ENCODE measurements at regions not wholly inside any gene's neighbourhood (a gene's known extent, or its start where the extent isn't known, plus 50 kb on each side); places are given as distances from the start of the nearest gene placed in this dataset.

DNA sequence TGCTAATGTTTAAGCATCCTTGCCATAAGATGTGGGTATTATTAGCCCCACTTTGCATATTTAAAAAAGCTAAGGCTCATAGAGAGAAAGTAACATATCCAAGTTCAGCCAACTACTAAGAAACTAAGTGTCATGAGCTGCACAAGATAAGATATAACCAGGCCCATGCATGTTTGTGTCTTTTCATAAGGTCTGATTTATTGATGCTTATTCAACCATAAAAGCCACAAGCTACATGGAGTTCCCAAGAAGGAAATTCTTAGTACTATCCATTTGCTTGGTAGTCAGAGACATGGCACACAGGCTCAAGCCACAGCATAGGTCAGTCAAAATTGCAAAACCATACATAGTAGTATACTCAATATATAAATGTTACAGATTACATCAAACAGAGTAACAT lies 488.5 kb downstream of the SOX6 start:
- TF ChIP-seq POLR2AphosphoS5 (IDR thresholded peaks at IDR 0.05) (no peak), POLR2A (IDR thresholded peaks at IDR 0.05) (no peak), EP300 (IDR thresholded peaks at IDR 0.05) (no peak)
- TF ChIP-seq, protein P1, sequence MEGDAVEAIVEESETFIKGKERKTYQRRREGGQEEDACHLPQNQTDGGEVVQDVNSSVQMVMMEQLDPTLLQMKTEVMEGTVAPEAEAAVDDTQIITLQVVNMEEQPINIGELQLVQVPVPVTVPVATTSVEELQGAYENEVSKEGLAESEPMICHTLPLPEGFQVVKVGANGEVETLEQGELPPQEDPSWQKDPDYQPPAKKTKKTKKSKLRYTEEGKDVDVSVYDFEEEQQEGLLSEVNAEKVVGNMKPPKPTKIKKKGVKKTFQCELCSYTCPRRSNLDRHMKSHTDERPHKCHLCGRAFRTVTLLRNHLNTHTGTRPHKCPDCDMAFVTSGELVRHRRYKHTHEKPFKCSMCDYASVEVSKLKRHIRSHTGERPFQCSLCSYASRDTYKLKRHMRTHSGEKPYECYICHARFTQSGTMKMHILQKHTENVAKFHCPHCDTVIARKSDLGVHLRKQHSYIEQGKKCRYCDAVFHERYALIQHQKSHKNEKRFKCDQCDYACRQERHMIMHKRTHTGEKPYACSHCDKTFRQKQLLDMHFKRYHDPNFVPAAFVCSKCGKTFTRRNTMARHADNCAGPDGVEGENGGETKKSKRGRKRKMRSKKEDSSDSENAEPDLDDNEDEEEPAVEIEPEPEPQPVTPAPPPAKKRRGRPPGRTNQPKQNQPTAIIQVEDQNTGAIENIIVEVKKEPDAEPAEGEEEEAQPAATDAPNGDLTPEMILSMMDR (IDR thresholded peaks at IDR 0.05), result no peak
- H3K27me3 ChIP-seq, result no peaks in the 10 kb centered on the region
- intact Hi-C loops (cut with DNase I), result no loop called here
- no peak overlapping the region for H3K27ac ChIP-seq
- no peak overlapping the region for H3K4me3 ChIP-seq
- H3K4me1 ChIP-seq, result peaks cover 0 to 7% (median 0%) of the 10 kb centered on the region in 4 donors
- no peaks in the 10 kb centered on the region for H3K36me3 ChIP-seq
- DNase-seq, result no peak
- no peaks in the 10 kb centered on the region for H3K9me3 ChIP-seq

DNA sequence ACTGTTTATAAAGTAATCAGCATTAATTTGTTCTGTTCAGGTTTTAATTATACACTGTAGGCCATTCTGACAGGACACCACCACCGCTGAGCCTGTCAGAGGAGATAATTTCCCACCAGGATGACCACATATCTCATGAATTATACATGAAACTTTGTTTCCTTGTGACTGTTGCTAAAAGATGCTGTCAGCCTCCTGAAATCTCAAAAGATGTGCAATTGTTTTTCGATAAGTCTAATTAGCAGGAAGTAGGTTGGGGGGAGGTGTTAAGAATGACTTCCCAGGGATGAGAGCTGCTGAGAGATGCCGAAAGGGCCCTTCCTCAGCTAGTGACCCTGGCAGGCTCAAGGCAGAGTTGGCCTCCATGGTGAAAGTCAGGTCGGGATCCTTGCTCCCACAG lies 485.4 kb downstream of the SOX6 start:
- WGBS, 2 donors, result 80 to 83% methylated on average over 4 of the region's 4 CpGs
- DNase-seq, result no peak
- Histone ChIP-seq H3K36me3 (no peaks in the 10 kb centered on the region), H3K4me1 (peaks cover 0 to 7% (median 0%) of the 10 kb centered on the region in 4 donors), H3K9me3 (no peaks in the 10 kb centered on the region), H3K4me3 (no peak overlapping the region), H3K27me3 (no peaks in the 10 kb centered on the region), H3K27ac (no peak overlapping the region)
- intact Hi-C loops (cut with DNase I), result no loop called here
- TF ChIP-seq EP300 (IDR thresholded peaks at IDR 0.05) (no peak), POLR2A (IDR thresholded peaks at IDR 0.05) (no peak), POLR2AphosphoS5 (IDR thresholded peaks at IDR 0.05) (no peak)
- TF ChIP-seq, protein P1 (IDR thresholded peaks at IDR 0.05), result no peak

DNA sequence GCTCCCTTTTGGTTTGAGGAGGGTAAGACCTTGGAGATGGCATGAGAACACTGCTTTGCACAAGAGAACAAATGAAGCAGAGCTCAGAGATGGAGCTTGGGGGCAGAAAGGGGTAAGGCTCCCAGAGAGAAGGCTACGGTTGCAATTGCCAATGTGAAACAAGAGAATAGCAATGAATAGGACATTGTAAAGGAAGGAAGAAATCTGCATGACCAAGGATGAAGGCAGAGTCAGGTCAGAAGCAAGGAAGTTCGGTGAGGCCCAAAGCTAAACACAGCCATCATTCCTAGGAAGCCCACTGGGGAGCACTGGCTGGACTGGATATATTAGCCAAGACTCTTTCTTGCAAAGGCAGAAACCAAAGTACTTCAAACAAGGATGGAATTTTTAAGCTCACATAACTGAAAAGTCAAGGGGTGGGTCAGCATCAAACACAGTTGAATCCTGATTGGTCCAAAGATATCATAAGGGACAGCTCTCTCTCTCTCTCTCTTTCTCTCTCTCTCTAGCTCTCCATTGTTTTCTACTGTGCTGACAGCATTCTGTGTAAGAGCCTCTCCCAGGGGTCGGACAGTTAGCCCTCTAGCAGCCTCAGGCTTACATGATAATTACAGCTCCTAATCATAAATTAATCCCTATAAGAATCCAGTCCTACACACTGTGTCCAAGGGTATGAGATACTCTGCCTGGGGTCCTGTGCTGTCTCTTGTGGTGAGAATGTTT lies 484.3 kb downstream of the SOX6 start:
- intact Hi-C loops (cut with DNase I), result no loop called here
- DNase-seq, result no peak
- no peak overlapping the region for H3K27ac ChIP-seq
- 89 to 93% methylated on average over 3 of the region's 3 CpGs for WGBS, 2 donors
- H3K36me3 ChIP-seq, result no peaks in the 10 kb centered on the region
- no peaks in the 10 kb centered on the region for H3K9me3 ChIP-seq
- peaks cover 0 to 7% (median 0%) of the 10 kb centered on the region in 4 donors for H3K4me1 ChIP-seq
- peaks cover 0 to 2% (median 0%) of the 10 kb centered on the region in 3 donors for H3K27me3 ChIP-seq
- TF ChIP-seq, protein P1 (IDR thresholded peaks at IDR 0.05), result no peak
- TF ChIP-seq POLR2A (IDR thresholded peaks at IDR 0.05) (no peak), EP300 (IDR thresholded peaks at IDR 0.05) (no peak), POLR2AphosphoS5 (IDR thresholded peaks at IDR 0.05) (no peak)
- no peak overlapping the region for H3K4me3 ChIP-seq

DNA sequence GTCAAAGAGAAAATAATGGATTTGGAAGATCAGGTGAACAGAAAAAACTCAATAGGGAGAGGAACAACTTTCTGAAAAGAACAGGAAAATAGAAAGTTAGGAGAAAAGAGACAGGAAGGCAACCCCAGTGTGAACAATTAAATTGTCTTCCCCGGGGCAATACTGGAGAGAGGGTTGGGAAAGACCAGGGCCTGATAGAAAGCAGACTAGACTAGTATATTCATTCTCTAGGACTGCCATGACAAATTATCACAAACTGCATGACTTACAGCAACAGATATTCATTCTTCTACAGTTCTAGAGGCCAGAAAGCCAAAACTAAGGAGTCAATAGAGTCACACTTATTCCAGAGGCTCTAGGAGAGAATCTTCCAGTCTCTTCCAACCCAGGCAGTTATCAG lies 482.8 kb downstream of the SOX6 start:
- no peaks in the 10 kb centered on the region for H3K36me3 ChIP-seq
- 67 to 71% methylated on average over 1 of the region's 1 CpG for WGBS, 2 donors
- intact Hi-C loops (cut with DNase I), result no loop called here
- H3K9me3 ChIP-seq, result no peaks in the 10 kb centered on the region
- H3K27ac ChIP-seq, result no peak overlapping the region
- peaks cover 0 to 7% (median 0%) of the 10 kb centered on the region in 4 donors for H3K4me1 ChIP-seq
- TF ChIP-seq, protein P1 (IDR thresholded peaks at IDR 0.05), result no peak
- TF ChIP-seq POLR2A (IDR thresholded peaks at IDR 0.05) (no peak), EP300 (IDR thresholded peaks at IDR 0.05) (no peak), POLR2AphosphoS5 (IDR thresholded peaks at IDR 0.05) (no peak)
- no peak for DNase-seq
- no peak overlapping the region for H3K4me3 ChIP-seq
- H3K27me3 ChIP-seq, result peaks cover 0 to 5% (median 0%) of the 10 kb centered on the region in 3 donors

DNA sequence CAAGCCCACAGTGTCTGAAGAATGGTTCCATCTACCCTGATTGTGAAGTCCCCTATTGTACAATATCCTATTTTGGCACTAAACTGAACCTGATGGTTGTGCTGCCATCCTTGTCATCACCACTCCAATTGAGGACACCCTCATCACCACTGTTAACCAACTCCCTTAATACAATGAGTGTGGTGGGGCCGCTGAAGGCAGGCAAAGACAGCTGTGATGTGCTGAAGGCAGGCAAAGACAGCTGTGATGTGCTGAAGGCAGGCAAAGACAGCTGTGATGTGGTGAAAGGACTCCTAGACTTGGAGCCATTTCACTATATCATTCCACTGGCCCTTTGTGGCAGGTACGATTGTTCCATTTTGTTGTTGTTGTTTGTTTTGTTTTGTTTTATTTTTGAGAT lies 481.6 kb downstream of the SOX6 start:
- intact Hi-C loops (cut with DNase I), result no loop called here

More for the DNA sequence above, 481.6 kb downstream of the SOX6 start:
- TF ChIP-seq POLR2A (IDR thresholded peaks at IDR 0.05), result no peak
- no peak for TF ChIP-seq EP300 (IDR thresholded peaks at IDR 0.05)
- TF ChIP-seq, protein P1 (IDR thresholded peaks at IDR 0.05), result no peak
- TF ChIP-seq POLR2AphosphoS5 (IDR thresholded peaks at IDR 0.05), result no peak
- Histone ChIP-seq H3K27me3 (peaks cover 0 to 14% (median 0%) of the 10 kb centered on the region in 3 donors), H3K9me3 (no peaks in the 10 kb centered on the region), H3K36me3 (no peaks in the 10 kb centered on the region), H3K4me3 (no peak overlapping the region), H3K27ac (no peak overlapping the region), H3K4me1 (peaks cover 0 to 7% (median 0%) of the 10 kb centered on the region in 4 donors)
- DNase-seq, result no peak
- 90 to 96% methylated on average over 2 of the region's 2 CpGs for WGBS, 2 donors
